ENCODE measurements at regions not wholly inside any gene's neighbourhood (a gene's known extent, or its start where the extent isn't known, plus 50 kb on each side); places are given as distances from the start of the nearest gene placed in this dataset.

DNA sequence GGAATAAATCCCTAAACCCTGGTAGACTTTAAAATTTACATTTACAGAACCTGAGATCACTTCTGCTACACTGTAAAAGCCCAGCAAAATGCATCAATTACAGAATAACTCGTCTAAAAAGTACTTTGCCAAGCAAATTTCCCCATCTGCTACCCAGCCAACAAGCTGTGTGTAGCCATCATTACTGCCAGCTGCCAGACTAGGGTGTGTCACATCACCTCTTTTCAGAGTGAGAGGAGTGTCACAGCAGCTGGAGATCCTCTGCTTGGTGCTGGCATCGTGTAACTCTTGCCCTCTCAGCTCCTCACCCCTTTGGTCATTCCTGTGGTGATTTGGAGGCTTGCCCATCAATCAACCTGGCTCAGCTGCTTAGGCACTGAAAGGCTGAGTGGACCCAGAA is 340.4 kb upstream of the MMADHC start:
- TF ChIP-seq, protein P1, sequence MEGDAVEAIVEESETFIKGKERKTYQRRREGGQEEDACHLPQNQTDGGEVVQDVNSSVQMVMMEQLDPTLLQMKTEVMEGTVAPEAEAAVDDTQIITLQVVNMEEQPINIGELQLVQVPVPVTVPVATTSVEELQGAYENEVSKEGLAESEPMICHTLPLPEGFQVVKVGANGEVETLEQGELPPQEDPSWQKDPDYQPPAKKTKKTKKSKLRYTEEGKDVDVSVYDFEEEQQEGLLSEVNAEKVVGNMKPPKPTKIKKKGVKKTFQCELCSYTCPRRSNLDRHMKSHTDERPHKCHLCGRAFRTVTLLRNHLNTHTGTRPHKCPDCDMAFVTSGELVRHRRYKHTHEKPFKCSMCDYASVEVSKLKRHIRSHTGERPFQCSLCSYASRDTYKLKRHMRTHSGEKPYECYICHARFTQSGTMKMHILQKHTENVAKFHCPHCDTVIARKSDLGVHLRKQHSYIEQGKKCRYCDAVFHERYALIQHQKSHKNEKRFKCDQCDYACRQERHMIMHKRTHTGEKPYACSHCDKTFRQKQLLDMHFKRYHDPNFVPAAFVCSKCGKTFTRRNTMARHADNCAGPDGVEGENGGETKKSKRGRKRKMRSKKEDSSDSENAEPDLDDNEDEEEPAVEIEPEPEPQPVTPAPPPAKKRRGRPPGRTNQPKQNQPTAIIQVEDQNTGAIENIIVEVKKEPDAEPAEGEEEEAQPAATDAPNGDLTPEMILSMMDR (IDR thresholded peaks at IDR 0.05; ENCODE audit: low read depth, low read length): no peak
- TF ChIP-seq EZH2phosphoT487 (IDR thresholded peaks at IDR 0.05; ENCODE audit: low read depth): no peak
